ENCODE measurements at regions not wholly inside any gene's neighbourhood (a gene's known extent, or its start where the extent isn't known, plus 50 kb on each side); places are given as distances from the start of the nearest gene placed in this dataset.
"Not testable (repeated sequence)": the region's sequence is repeated elsewhere in the genome, so short reads cannot be mapped to it uniquely, and the experiment has no call there.

DNA sequence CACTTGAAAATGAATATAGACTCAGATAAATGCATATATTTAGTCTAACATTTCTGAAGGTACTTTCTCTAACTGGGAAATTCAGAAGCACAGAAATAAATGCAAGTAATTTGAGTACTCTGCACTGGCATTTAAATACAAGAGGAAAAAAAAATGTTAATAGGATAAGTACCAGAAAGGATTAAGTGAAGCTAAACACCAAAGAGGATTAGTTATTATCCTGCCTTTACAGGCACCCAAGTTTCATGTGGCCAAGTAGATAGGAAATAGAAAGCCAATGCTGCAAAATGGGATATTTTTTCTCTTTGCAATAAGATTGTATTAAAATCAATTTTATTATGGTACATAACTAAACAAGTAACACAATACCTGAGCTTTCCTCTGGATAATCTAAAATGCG is 762.5 kb downstream of the PCDH7 start:
- DNase-seq (ENCODE audit: low read depth), result no peak

DNA sequence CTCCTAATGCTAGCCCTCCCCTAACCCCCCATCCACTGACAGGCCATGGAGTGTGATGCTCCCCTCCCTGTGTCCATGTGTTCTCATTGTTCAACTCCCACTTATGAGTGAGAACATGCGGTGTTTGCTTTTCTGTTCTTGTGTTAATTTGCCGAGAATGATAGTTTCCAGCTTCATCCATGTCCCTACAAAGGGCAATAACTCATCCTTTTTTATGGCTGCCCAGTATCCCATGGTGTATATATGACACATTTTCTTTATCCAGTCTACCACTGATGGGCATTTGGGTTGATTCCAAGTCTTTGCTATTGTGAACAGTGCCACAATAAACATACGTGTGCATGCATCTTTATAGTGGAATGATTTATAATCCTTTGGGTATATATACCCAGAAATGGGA is 779.0 kb downstream of the PCDH7 start:
- DNase-seq (ENCODE audit: low read depth), result not testable (repeated sequence)

DNA sequence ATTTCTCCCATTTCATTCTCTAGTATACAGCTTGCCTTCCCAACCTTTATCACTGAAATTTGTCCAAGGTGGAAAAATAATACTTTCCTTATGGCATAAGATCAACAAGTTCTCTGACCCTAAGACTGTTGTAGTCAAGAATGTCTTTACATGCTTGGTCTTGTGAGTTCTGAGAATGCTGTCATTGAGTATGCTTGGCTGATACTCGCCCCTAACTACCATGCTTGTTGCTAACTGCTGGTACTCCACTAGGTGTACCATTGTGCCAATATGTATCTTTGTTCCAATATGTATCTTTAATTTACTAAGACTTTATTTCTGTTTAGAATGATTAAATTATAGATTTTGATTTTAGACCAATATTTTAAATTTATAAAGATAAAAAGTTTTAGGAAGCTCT is 796.4 kb downstream of the PCDH7 start:
- DNase-seq (ENCODE audit: low read depth), result no peak

GRCh38 chr4:31518796-31519250 is 798.7 kb downstream of the PCDH7 start:
- peak; percentile 28 for DNase-seq (ENCODE audit: low read depth)

GRCh38 chr4:31530555-31530954 is 810.4 kb downstream of the PCDH7 start:
- DNase-seq (ENCODE audit: low read depth), result no peak

DNA sequence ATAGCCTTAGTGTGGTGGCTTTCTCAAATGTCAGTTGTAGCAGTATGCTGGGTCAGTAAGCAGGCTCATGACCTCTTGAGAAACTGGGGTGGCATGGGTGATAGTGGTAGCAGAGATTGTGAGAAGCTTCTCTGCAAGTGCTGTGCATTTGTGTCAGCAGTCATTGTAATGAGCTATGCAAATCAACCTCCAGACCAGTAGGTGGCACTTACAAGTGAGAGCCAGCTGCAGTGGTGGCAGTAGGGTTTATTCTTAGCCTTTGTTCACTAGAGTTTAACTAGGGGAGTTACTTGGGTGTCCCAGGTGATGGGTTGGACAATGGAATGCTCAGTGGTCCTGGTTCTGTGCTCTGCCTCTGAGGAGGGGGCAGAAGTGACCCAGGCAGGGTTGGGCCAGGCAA is 818.7 kb downstream of the PCDH7 start:
- DNase-seq (ENCODE audit: low read depth), result no peak

DNA sequence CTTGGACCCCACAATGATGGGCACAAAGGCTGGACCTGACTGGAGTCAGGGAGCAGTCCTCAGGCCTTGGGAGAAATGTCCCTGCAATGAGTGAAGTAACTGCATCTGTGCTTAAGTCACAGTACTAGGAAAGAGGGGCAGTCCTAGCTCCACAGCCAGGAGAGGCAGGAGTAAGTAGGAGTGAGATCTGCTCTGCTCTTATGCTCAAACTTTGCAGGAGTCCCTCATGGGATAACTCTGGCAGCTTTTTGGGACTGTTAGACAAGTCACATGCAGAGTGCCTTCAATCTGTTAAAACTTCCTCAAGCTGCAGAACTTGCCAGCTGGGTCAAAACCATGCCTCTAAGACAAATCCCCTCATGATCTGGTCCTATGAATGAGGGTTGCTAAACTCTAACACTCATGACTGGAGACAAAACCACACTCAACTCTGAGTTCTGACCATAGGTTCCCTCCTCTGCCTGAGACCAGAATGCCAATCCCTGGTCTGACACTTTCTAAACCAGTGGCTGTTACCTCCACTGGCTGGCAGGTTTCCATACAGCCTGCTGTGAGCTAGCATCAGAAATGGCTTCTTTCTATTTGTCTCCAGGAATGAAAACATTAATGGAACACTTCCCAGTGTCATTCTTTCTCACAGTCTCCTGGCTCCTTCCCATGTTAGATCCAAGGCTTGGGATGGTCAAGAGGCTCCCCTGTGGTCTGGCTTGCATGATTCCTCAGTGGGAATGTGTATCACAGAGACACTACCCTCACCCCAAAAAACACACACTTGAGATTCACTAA is 819.3 kb downstream of the PCDH7 start:
- DNase-seq (ENCODE audit: low read depth), result no peak

- no peak for DNase-seq (ENCODE audit: low read depth)
Measured at GRCh38 chr4:31545330-31545729, 825.2 kb downstream of the PCDH7 start.

DNA sequence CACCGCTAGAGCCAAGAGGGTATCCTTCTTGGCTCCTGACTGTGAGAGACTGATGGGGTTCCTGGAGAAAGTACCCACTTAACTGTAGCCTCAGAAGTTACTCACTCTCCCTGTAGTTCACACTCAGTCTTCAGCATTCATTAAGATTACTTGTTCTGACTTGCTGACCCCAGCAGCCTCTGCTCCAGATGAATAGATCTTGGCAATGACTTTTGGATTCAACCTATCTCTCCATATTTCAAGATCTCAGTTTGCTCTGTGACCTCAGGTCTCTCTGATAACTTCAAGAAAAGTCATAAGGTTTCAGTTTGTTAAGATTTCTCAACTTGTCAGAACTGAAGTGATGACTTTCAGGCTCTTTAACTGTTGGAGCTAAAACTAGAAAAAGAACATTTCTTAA is 825.6 kb downstream of the PCDH7 start:
- DNase-seq (ENCODE audit: low read depth), result no peak

- no peak for DNase-seq (ENCODE audit: low read depth)
Measured at GRCh38 chr4:31548021-31548420, 827.9 kb downstream of the PCDH7 start.

DNA sequence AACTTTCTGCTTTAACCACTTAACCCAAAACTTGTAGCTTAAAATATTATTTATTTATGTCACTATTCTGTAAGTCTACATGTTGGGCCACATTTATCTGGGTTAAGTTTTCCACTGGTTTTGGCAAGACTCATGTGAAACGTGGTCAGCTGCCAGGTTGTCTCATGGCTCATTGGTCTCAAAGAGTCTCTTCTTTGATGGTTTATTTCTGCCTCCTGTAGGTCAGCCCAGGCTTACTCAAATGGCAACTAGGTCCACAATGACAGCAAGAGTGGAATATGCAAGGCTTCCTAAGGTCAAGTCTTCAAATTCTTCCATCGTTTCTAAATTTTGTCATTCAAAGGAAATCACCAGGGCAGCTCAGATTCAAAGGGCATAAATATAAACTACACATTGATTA is 828.7 kb downstream of the PCDH7 start:
- DNase-seq (ENCODE audit: low read depth), result no peak

- no peak for DNase-seq (ENCODE audit: low read depth)
Measured at GRCh38 chr4:31549256-31549655, 829.1 kb downstream of the PCDH7 start.

GRCh38 chr4:31557437-31557836 is 837.3 kb downstream of the PCDH7 start:
- DNase-seq (ENCODE audit: low read depth), result no peak

DNA sequence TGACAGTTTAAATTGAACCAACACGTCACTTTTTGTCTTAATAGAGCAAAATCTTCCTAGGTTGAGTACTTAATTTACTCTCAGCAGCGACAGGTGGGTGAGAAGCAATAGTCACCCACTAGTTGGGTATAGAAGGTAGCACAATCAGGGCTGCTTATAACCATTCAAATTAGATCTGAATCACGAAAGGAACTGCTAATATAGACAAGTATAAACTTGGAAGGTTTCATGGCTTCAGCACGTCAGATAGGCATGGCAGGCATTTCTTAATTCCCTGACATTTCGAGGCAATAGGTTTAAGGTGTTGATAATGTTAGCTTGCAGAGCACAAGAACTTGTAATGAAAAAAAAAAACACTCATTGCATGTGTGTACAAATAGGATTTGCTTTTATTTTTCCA is 853.4 kb downstream of the PCDH7 start:
- DNase-seq (ENCODE audit: low read depth), result no peak

GRCh38 chr4:31575504-31575903 is 855.3 kb downstream of the PCDH7 start:
- DNase-seq (ENCODE audit: low read depth), result no peak

- DNase-seq (ENCODE audit: low read depth), result no peak
Measured at GRCh38 chr4:31580843-31581242, 860.7 kb downstream of the PCDH7 start.

- no peak for DNase-seq (ENCODE audit: low read depth)
Measured at GRCh38 chr4:31585503-31585902, 865.3 kb downstream of the PCDH7 start.

- no peak for DNase-seq (ENCODE audit: low read depth)
Measured at GRCh38 chr4:31592293-31592692, 872.1 kb downstream of the PCDH7 start.

DNA sequence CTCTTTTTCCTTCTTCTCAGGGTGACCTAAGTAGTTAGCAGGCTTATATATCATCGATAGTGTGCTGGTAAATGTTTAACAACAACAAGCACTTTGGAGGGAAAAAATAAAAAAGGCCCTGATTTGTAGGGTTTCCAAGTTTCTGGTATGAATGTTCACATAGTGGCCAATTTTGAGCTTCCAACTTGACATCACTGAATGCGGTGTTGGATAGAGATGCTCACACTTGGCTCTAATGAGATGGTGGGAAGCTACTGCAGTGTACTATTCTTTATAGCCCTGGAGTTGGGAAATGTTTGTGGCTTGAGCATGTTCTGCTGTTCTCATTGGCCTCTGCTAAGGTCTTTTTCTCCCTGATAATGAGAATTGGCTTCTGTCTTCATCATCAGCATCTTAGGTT is 875.3 kb downstream of the PCDH7 start:
- DNase-seq (ENCODE audit: low read depth), result no peak

DNA sequence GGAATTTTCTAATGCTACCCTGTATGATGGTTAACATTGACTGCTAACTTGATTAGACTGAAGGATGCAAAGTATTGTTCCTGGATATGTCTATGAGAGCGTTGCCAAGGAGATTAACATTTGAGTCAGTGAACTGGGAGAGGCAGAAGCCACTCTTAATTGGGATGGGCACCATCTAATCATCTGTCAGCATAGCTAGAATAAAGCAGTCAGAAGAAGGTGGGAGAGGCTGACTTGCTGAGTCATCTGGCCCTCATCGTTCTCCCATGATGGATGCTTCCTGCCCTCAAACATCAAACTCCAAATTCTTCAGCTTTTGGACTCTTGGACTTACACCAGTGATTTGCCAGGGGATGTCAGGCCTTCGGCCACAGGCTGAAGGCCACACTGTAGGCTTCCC is 878.5 kb downstream of the PCDH7 start:
- no peak for DNase-seq (ENCODE audit: low read depth)

- DNase-seq (ENCODE audit: low read depth), result no peak
Measured at GRCh38 chr4:31601793-31602192, 881.6 kb downstream of the PCDH7 start.

- no peak for DNase-seq (ENCODE audit: low read depth)
Measured at GRCh38 chr4:31613946-31614623, 893.9 kb downstream of the PCDH7 start.

DNA sequence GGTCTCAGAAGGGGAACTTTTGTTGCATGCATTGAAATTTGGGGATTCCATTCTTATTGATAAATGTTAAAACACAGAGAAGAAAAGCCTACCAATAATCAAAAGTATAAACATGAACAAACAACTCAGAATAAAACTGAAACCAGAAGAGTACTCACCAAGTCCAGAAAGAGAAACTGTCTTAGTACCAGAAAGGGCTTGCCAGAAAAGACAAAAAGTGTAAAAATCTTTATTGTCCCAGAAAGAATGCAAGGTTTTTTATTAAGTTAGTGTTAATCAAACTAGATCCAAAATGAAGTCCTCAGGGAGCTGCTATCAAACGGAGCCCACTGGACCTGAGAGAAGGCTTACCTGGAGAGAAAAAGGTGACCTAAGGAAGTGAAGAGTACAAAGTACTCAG is 897.5 kb downstream of the PCDH7 start:
- DNase-seq (ENCODE audit: low read depth), result no peak

DNA sequence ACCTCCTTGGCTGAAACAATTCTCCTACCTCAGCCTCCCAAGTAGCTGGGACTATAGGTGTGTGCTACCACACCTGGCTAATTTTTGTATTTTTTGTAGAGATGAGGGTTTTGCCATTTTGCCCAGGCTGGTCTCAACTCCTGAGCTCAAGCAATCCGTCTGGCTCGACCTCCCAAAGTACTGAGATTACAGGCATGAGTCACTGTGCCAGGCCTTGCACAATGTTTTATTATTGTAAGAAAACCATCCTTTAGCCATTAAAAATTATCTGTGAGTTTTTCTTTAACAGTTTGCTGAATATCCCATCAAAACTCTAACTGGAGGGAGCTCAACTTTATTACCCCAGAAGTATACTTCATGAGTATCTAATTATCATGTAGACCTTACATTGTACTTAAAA is 900.3 kb downstream of the PCDH7 start:
- DNase-seq (ENCODE audit: low read depth), result peak; percentile 2
